ENCODE measurements at regions not wholly inside any gene's neighbourhood (a gene's known extent, or its start where the extent isn't known, plus 50 kb on each side); places are given as distances from the start of the nearest gene placed in this dataset.

- TF ChIP-seq CTCF (IDR thresholded peaks at IDR 0.05) (no peak), POLR2A (IDR thresholded peaks at IDR 0.05) (no peak)
Observed at GRCh38 chr12:115823635-115824034, 453.9 kb downstream of the MED13L start.

Data from thyroid gland (tissue), 4 donors.